Mesenteric fat pad (tissue), 1 donor: ENCODE measurements at regions not wholly inside any gene's neighbourhood (a gene's known extent, or its start where the extent isn't known, plus 50 kb on each side); places are given as distances from the start of the nearest gene placed in this dataset.
"Not testable (repeated sequence)": the region's sequence is repeated elsewhere in the genome, so short reads cannot be mapped to it uniquely, and the experiment has no call there.

Source experiments
- DNase-seq: peaks from one replicate; pipeline ENCODE4 v3.0.0-alpha.2; 2020; ENCODE audit warnings: low spot score
- donor health status: DM: yes; HTN: yes; CAD: no.

GRCh38 chr3:80355144-80355543 lies 587.3 kb upstream of the ROBO1 start:
- no peak for DNase-seq

- DNase-seq = no peak
Observed at GRCh38 chr3:80351201-80351600, 583.4 kb upstream of the ROBO1 start.

GRCh38 chr3:80350771-80351170 lies 583.0 kb upstream of the ROBO1 start:
- no peak for DNase-seq

- DNase-seq = no peak
Observed at GRCh38 chr3:80338366-80338765, 570.6 kb upstream of the ROBO1 start.

GRCh38 chr3:80334534-80334933 lies 566.7 kb upstream of the ROBO1 start:
- DNase-seq = no peak

GRCh38 chr3:80331494-80332170 lies 563.8 kb upstream of the ROBO1 start:
- DNase-seq = no peak

- not testable (repeated sequence) for DNase-seq
Observed at GRCh38 chr3:80314541-80314940, 546.7 kb upstream of the ROBO1 start.

- DNase-seq = no peak
Observed at GRCh38 chr3:80308637-80309036, 540.8 kb upstream of the ROBO1 start.

- no peak for DNase-seq
Observed at GRCh38 chr3:80307844-80308243, 540.0 kb upstream of the ROBO1 start.

GRCh38 chr3:80297720-80298119 lies 529.9 kb upstream of the ROBO1 start:
- no peak for DNase-seq

GRCh38 chr3:80285388-80285787 lies 517.6 kb upstream of the ROBO1 start:
- no peak for DNase-seq

- no peak for DNase-seq
Observed at GRCh38 chr3:80283783-80284182, 516.0 kb upstream of the ROBO1 start.

GRCh38 chr3:80278056-80278455 lies 510.3 kb upstream of the ROBO1 start:
- no peak for DNase-seq

- DNase-seq = no peak
Observed at GRCh38 chr3:80275120-80275519, 507.3 kb upstream of the ROBO1 start.

- no peak for DNase-seq
Observed at GRCh38 chr3:80263260-80263659, 495.5 kb upstream of the ROBO1 start.

GRCh38 chr3:80261082-80261481 lies 493.3 kb upstream of the ROBO1 start:
- DNase-seq = no peak

- no peak for DNase-seq
Observed at GRCh38 chr3:80259736-80260135, 491.9 kb upstream of the ROBO1 start.

- DNase-seq = no peak
Observed at GRCh38 chr3:80252113-80252512, 484.3 kb upstream of the ROBO1 start.

- DNase-seq = no peak
Observed at GRCh38 chr3:80247766-80248165, 480.0 kb upstream of the ROBO1 start.

- no peak for DNase-seq
Observed at GRCh38 chr3:80244390-80244789, 476.6 kb upstream of the ROBO1 start.

GRCh38 chr3:80241791-80242190 lies 474.0 kb upstream of the ROBO1 start:
- no peak for DNase-seq

- no peak for DNase-seq
Observed at GRCh38 chr3:80239301-80239700, 471.5 kb upstream of the ROBO1 start.

- no peak for DNase-seq
Observed at GRCh38 chr3:80238606-80239005, 470.8 kb upstream of the ROBO1 start.

- no peak for DNase-seq
Observed at GRCh38 chr3:80238152-80238551, 470.4 kb upstream of the ROBO1 start.
